Type B pancreatic cell (in vitro differentiated cells): ENCODE measurements at regions not wholly inside any gene's neighbourhood (a gene's known extent, or its start where the extent isn't known, plus 50 kb on each side); places are given as distances from the start of the nearest gene placed in this dataset.

Experiments used
- DNase-seq: peaks from one replicate; pipeline ENCODE4 v3.0.0; 2021; ENCODE audit warnings: mixed read lengths; ENCODE audit not compliant: unreplicated experiment; ENCODE audit errors: extremely low spot score
- H3K27ac Mint-ChIP-seq: 2 replicates; pipeline ENCODE4 v1.8.0; 2021; ENCODE audit warnings: mild to moderate bottlenecking, mixed read lengths
- H3K27me3 Mint-ChIP-seq: 2 replicates; pipeline ENCODE4 v1.8.0; 2021; ENCODE audit warnings: mixed read lengths
- H3K36me3 Mint-ChIP-seq: 2 replicates; pipeline ENCODE4 v1.8.0; 2021; ENCODE audit warnings: mixed read lengths
- H3K4me1 Mint-ChIP-seq: one replicate; pipeline ENCODE4 v1.8.0; 2021; ENCODE audit warnings: mixed read lengths; ENCODE audit not compliant: unreplicated experiment
- H3K4me3 Mint-ChIP-seq: 2 replicates; pipeline ENCODE4 v1.8.0; 2021; ENCODE audit warnings: mild to moderate bottlenecking, mixed read lengths
- H3K9me3 Mint-ChIP-seq: 2 replicates; pipeline ENCODE4 v1.8.0; 2021; ENCODE audit warnings: mixed read lengths
- CTCF ChIP-seq: fragments of 200-600 bp; sonication (generic); conservative IDR thresholded peaks from 2 replicates; pipeline ENCODE4 v1.5.0; 2021; ENCODE audit warnings: antibody characterized with exemption, mild to moderate bottlenecking

DNA sequence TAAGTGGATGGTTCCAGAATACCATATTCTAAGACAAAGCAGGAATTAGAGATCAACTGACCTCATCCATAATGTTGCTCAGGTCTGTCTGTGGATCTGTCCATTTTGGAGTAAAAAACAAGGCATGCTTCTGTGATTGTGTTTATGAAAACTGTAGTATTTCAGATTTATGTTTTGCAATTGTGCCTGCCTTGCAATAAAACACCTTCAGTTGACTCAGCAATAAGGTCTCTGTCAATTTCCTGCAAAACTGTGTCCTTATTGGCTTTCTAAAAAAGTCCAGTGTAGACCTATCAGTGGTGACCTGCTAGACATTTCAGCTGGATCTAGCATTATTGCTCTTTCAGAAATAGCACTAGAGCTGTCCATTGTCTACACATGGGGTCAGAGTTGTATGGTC is 409.5 kb upstream of the AZI2 start:
- Mint-ChIP-seq H3K4me3 (no peak overlapping the region), H3K27me3 (no peaks in the 10 kb centered on the region), H3K27ac (no peak overlapping the region), H3K9me3 (no peaks in the 10 kb centered on the region), H3K36me3 (no peaks in the 10 kb centered on the region), H3K4me1 (no peaks in the 10 kb centered on the region)
- DNase-seq = no peak
- TF ChIP-seq CTCF = no peak

DNA sequence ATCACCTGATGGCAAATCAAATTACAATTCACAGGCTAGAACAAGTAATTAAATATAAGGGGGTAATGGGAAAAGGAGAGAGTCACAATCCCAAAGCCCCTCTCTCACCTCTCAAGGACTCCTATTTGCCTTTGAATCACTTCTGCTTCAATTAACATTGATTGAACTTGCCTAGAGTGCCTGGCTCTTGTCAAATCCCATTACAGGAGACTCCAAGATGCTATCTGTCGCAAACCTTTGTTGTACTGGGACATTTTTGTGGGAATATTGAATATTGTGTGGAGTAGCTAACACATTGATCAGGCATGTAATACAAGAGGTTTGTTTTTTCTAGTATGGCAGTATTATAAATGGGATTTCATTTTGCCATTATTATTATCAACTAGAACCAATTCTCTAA is 412.8 kb upstream of the AZI2 start:
- H3K4me1 Mint-ChIP-seq = no peaks in the 10 kb centered on the region
- no peak for TF ChIP-seq CTCF
- no peak overlapping the region for H3K27ac Mint-ChIP-seq
- DNase-seq = no peak
- no peaks in the 10 kb centered on the region for H3K36me3 Mint-ChIP-seq
- H3K27me3 Mint-ChIP-seq = no peaks in the 10 kb centered on the region
- no peaks in the 10 kb centered on the region for H3K9me3 Mint-ChIP-seq
- H3K4me3 Mint-ChIP-seq = no peak overlapping the region

DNA sequence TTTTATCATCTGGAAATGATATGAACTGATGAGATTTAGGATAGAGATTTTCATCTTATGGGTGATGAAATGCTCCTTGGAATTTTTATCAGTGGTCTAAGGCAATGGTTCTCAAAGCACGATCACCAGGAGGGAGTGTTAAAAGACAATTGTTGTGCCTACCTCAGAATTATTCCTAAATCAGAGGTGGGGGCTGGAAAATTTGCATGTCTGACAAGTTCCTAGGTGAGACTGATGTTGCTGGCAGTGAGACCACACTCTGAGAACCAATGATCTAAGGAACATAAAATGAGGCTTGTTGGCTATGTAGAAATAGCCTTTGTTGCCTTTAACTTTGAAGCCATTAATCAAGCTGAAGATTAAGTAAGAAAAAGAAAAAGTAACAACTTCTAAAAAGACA is 416.6 kb upstream of the AZI2 start:
- no peak for DNase-seq
- Mint-ChIP-seq H3K27ac (no peak overlapping the region), H3K27me3 (no peaks in the 10 kb centered on the region), H3K36me3 (no peaks in the 10 kb centered on the region), H3K9me3 (no peaks in the 10 kb centered on the region), H3K4me3 (no peak overlapping the region), H3K4me1 (no peaks in the 10 kb centered on the region)
- no peak for TF ChIP-seq CTCF

DNA sequence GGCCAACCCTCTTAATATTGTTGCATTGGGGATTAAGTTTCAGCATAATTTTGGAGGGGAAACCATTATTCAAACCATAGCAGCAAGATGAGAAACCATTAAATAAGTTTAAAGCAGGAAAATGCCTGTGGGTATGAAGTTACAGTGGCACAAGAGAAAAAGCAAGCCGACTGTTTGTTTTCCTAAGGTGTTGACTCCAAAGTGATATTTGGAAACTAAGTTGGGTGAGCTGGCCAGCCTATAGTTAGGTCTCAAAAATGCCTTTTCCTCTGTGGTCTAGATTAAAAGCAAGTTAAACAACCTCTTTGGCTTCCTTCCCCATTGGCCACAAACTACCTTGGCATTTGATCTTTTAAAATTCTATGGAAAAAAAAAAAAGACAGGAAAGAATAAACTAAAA is 419.8 kb upstream of the AZI2 start:
- DNase-seq = no peak
- H3K36me3 Mint-ChIP-seq = no peaks in the 10 kb centered on the region
- H3K4me3 Mint-ChIP-seq = no peak overlapping the region
- no peaks in the 10 kb centered on the region for H3K4me1 Mint-ChIP-seq
- no peaks in the 10 kb centered on the region for H3K27me3 Mint-ChIP-seq
- TF ChIP-seq CTCF = no peak
- peaks cover 8% of the 10 kb centered on the region for H3K9me3 Mint-ChIP-seq
- no peak overlapping the region for H3K27ac Mint-ChIP-seq

- no peak overlapping the region for H3K4me3 Mint-ChIP-seq
- H3K27me3 Mint-ChIP-seq = peaks cover 5% of the 10 kb centered on the region
- no peak for DNase-seq
- peaks cover 3% of the 10 kb centered on the region for H3K9me3 Mint-ChIP-seq
- H3K36me3 Mint-ChIP-seq = no peaks in the 10 kb centered on the region
- H3K27ac Mint-ChIP-seq = no peak overlapping the region
- H3K4me1 Mint-ChIP-seq = no peaks in the 10 kb centered on the region
- TF ChIP-seq CTCF = no peak
Observed at GRCh38 chr3:28777806-28778475, 429.3 kb upstream of the AZI2 start.

- no peak for TF ChIP-seq CTCF
- Mint-ChIP-seq H3K4me3 (no peak overlapping the region), H3K27me3 (peaks cover 5% of the 10 kb centered on the region), H3K9me3 (no peaks in the 10 kb centered on the region), H3K36me3 (no peaks in the 10 kb centered on the region), H3K27ac (no peak overlapping the region), H3K4me1 (no peaks in the 10 kb centered on the region)
- DNase-seq = no peak
Observed at GRCh38 chr3:28780480-28780879, 431.9 kb upstream of the AZI2 start.
